H1 (cell line): ENCODE measurements at regions not wholly inside any gene's neighbourhood (a gene's known extent, or its start where the extent isn't known, plus 50 kb on each side); places are given as distances from the start of the nearest gene placed in this dataset.

Source experiments
- CTCF ChIA-PET: fragments of 300-600 bp; sonication (Branson Sonifier 250); formaldehyde crosslinking; loops from one replicate; lab custom pipeline; 2021; ENCODE audit not compliant: partially characterized antibody; lab: Charles Lee
- POLR2A ChIA-PET: fragments of 300-600 bp; sonication (Branson Sonifier 250); formaldehyde crosslinking; loops from one replicate; lab custom pipeline; 2021; ENCODE audit warnings: inconsistent platforms; ENCODE audit not compliant: partially characterized antibody; lab: Charles Lee
- DNase-seq, 2 experiments: peaks; one replicate each; pipeline versions ENCODE4 v3.0.0 to v3.0.0-alpha.2; 2010 to 2022; ENCODE audit warnings: low spot score in 2 of 2, low read depth in 1 of 2, mixed read lengths in 1 of 2
- FAIRE-seq: peaks from 2 replicates; lab custom pipeline; 2011; peaks lifted over from hg19 to GRCh38; lab: Jason Lieb, UNC
- H2AFZ ChIP-seq: 2 replicates; pipeline ENCODE4 v1.8.1; 2012; ENCODE audit warnings: low read length, inconsistent platforms
- H2AK5ac ChIP-seq: 2 replicates; pipeline ENCODE4 v1.6.1; 2013; ENCODE audit warnings: low read depth, low read length
- H2BK120ac ChIP-seq: replicated peaks from 2 replicates; pipeline ENCODE3; 2013; ENCODE audit warnings: low read depth, low read length, inconsistent platforms
- H2BK12ac ChIP-seq: 2 replicates; pipeline ENCODE4 v1.6.1; 2013; ENCODE audit warnings: low read depth, low read length
- H2BK15ac ChIP-seq: 2 replicates; pipeline ENCODE4 v1.6.1; 2013; ENCODE audit warnings: low read length
- H2BK20ac ChIP-seq: 2 replicates; pipeline ENCODE4 v1.6.1; 2013; ENCODE audit warnings: low read length
- H2BK5ac ChIP-seq: 2 replicates; pipeline ENCODE4 v1.6.1; 2013; ENCODE audit warnings: low read depth, low read length
- H3K14ac ChIP-seq: 2 replicates; pipeline ENCODE4 v1.6.1; 2013; ENCODE audit warnings: inconsistent platforms; ENCODE audit not compliant: insufficient read length
- H3K18ac ChIP-seq: 2 replicates; pipeline ENCODE4 v1.6.1; 2013; ENCODE audit warnings: low read length; ENCODE audit errors: extremely low read depth
- H3K23ac ChIP-seq: 2 replicates; pipeline ENCODE4 v1.6.1; 2013; ENCODE audit warnings: inconsistent platforms; ENCODE audit not compliant: insufficient read length
- H3K23me2 ChIP-seq: 2 replicates; pipeline ENCODE4 v1.6.1; 2013; ENCODE audit warnings: low read depth, low read length
- H3K27ac ChIP-seq: 2 replicates; pipeline ENCODE4 v1.6.1; 2011; ENCODE audit warnings: low read depth, low read length, inconsistent platforms
- H3K27me3 ChIP-seq, 4 experiments: replicated peaks in 1 of 4; 1 replicate in 1 of 4; 2 replicates in 3 of 4; pipeline versions ENCODE4 v1.6.1 to v1.8.1; 2011 to 2013; ENCODE audit warnings: low read length in 3 of 4, mild to moderate bottlenecking in 3 of 4, inconsistent platforms in 2 of 4, mixed read lengths in 2 of 4, moderate library complexity in 1 of 4; ENCODE audit not compliant: control insufficient read depth in 3 of 4, insufficient read depth in 3 of 4; ENCODE audit errors: extremely low read depth in 1 of 4
- H3K36me3 ChIP-seq, 4 experiments: 2 replicates each; pipeline versions ENCODE4 v1.6.1 to v1.8.1; 2011 to 2013; ENCODE audit warnings: mild to moderate bottlenecking in 4 of 4, low read length in 3 of 4, moderate library complexity in 2 of 4, control low read depth in 1 of 4, inconsistent platforms in 1 of 4; ENCODE audit not compliant: insufficient read depth in 4 of 4, control insufficient read depth in 2 of 4
- H3K4ac ChIP-seq: replicated peaks from 2 replicates; pipeline ENCODE3; 2013; ENCODE audit warnings: low read length, low read depth, mixed read lengths, inconsistent platforms; ENCODE audit not compliant: insufficient read length
- H3K4me1 ChIP-seq, 4 experiments: replicated peaks in 1 of 4; 1 replicate in 1 of 4; 2 replicates in 3 of 4; pipeline versions ENCODE4 v1.6.1 to v1.8.1; 2011 to 2013; ENCODE audit warnings: low read length in 3 of 4, inconsistent platforms in 2 of 4, mixed read lengths in 1 of 4; ENCODE audit not compliant: insufficient read depth in 4 of 4, control insufficient read depth in 3 of 4
- H3K4me2 ChIP-seq, 2 experiments: 2 replicates each; pipeline versions ENCODE4 v1.6.1 to v1.8.1; 2011 to 2013; ENCODE audit warnings: low read depth in 2 of 2, low read length in 2 of 2, control low read depth in 1 of 2, inconsistent platforms in 1 of 2, mild to moderate bottlenecking in 1 of 2; ENCODE audit not compliant: insufficient read depth in 1 of 2
- H3K4me3 ChIP-seq, 4 experiments: fragments of 200-600, 300-600 bp in 1 of 4; sonication (generic), shearing (Covaris generic), sonication (Bioruptor Twin) in 1 of 4; 2 replicates each; pipeline versions ENCODE4 v1.5.1 to v1.8.1; 2011 to 2016; ENCODE audit warnings: low read length in 4 of 4, low read depth in 3 of 4, control low read depth in 2 of 4, inconsistent platforms in 2 of 4, mild to moderate bottlenecking in 2 of 4, mixed read lengths in 1 of 4, moderate library complexity in 1 of 4; ENCODE audit not compliant: insufficient read depth in 2 of 4; ENCODE audit errors: extremely low read depth in 1 of 4
- H3K56ac ChIP-seq: replicated peaks from 2 replicates; pipeline ENCODE3; 2013; ENCODE audit warnings: low read depth, mild to moderate bottlenecking, mixed read lengths, low read length, inconsistent platforms; ENCODE audit not compliant: insufficient read length
- H3K79me1 ChIP-seq: 2 replicates; pipeline ENCODE4 v1.6.1; 2013; ENCODE audit warnings: low read depth, low read length, control low read depth
- H3K79me2 ChIP-seq, 2 experiments: 2 replicates each; pipeline versions ENCODE4 v1.6.1 to v1.8.1; 2012 to 2013; ENCODE audit warnings: low read length in 2 of 2, mild to moderate bottlenecking in 2 of 2, inconsistent platforms in 1 of 2; ENCODE audit not compliant: insufficient read depth in 2 of 2, control insufficient read depth in 1 of 2
- H3K9ac ChIP-seq, 4 experiments: replicated peaks in 1 of 4; 1 replicate in 1 of 4; 2 replicates in 3 of 4; pipeline versions ENCODE4 v1.6.1 to v1.8.1; 2011 to 2013; ENCODE audit warnings: low read depth in 3 of 4, low read length in 3 of 4, control low read depth in 2 of 4, mild to moderate bottlenecking in 2 of 4, moderate library complexity in 2 of 4, inconsistent platforms in 1 of 4; ENCODE audit errors: extremely low read depth in 1 of 4
- H3K9me3 ChIP-seq, 2 experiments: 2 replicates each; pipeline versions ENCODE4 v1.6.1 to v1.8.1; 2012 to 2013; ENCODE audit warnings: mild to moderate bottlenecking in 2 of 2, moderate library complexity in 2 of 2, control low read depth in 1 of 2, inconsistent platforms in 1 of 2, low read depth in 1 of 2, low read length in 1 of 2, mixed read lengths in 1 of 2; ENCODE audit not compliant: insufficient read depth in 2 of 2
- H4K20me1 ChIP-seq, 2 experiments: replicated peaks in 1 of 2; 2 replicates each; pipeline versions ENCODE3 to v1.8.1; 2011 to 2013; ENCODE audit warnings: inconsistent platforms in 2 of 2, low read length in 2 of 2, mild to moderate bottlenecking in 1 of 2; ENCODE audit not compliant: insufficient read depth in 2 of 2, control insufficient read depth in 1 of 2
- H4K5ac ChIP-seq: 2 replicates; pipeline ENCODE4 v1.6.1; 2013; ENCODE audit warnings: low read length, low read depth, mixed read lengths, inconsistent platforms; ENCODE audit not compliant: insufficient read length
- H4K8ac ChIP-seq: 2 replicates; pipeline ENCODE4 v1.8.0; 2013; ENCODE audit warnings: mild to moderate bottlenecking, moderate library complexity, low read length, inconsistent platforms; ENCODE audit not compliant: insufficient read depth; ENCODE audit errors: extremely low read depth
- H4K91ac ChIP-seq: replicated peaks from 2 replicates; pipeline ENCODE3; 2013; ENCODE audit warnings: low read length, mixed read lengths, inconsistent platforms; ENCODE audit not compliant: insufficient read length
- EP300 ChIP-seq, 2 experiments: IDR thresholded peaks; 1 replicate in 1 of 2; 2 replicates in 1 of 2; pipeline ENCODE4 v1.6.1; 2011 to 2012; ENCODE audit warnings: low read depth in 2 of 2, low read length in 2 of 2, mild to moderate bottlenecking in 2 of 2, borderline replicate concordance in 1 of 2, inconsistent platforms in 1 of 2, moderate library complexity in 1 of 2
- RNF2 ChIP-seq: fragments of 200-900, 300-1000 bp; sonication (generic); IDR thresholded peaks from 2 replicates; pipeline ENCODE4 v1.7.1; 2016; ENCODE audit warnings: borderline replicate concordance, low read depth, mild to moderate bottlenecking, antibody characterized with exemption, low read length; ENCODE audit not compliant: poor library complexity, severe bottlenecking; ENCODE audit errors: missing control alignments
- TAF1 ChIP-seq: IDR thresholded peaks from 2 replicates; pipeline ENCODE4 v1.6.1; 2011; ENCODE audit warnings: mild to moderate bottlenecking, low read depth, low read length
- TAF7 ChIP-seq: optimal IDR thresholded peaks from 2 replicates; pipeline ENCODE3; 2011; ENCODE audit warnings: low read depth, mild to moderate bottlenecking, inconsistent platforms, low read length, moderate library complexity, borderline replicate concordance
- WGBS, 2 experiments: shearing (Covaris generic) in 1 of 2; methylation state at CpG; one replicate each; pipeline versions ENCODE4 v1.1.6 to v1.1.7; 2013 to 2015; ENCODE audit warnings: low lambda C conversion rate in 2 of 2, mixed read lengths in 2 of 2, inconsistent platforms in 1 of 2, low coverage in 1 of 2, missing lambda C conversion rate in 1 of 2; ENCODE audit not compliant: insufficient replicate concordance in 2 of 2, insufficient coverage in 1 of 2, insufficient read length in 1 of 2; ENCODE audit errors: extremely low coverage in 1 of 2, missing lambda C conversion rate in 1 of 2; 5-methylcytosine and 5-hydroxymethylcytosine counted together

DNA sequence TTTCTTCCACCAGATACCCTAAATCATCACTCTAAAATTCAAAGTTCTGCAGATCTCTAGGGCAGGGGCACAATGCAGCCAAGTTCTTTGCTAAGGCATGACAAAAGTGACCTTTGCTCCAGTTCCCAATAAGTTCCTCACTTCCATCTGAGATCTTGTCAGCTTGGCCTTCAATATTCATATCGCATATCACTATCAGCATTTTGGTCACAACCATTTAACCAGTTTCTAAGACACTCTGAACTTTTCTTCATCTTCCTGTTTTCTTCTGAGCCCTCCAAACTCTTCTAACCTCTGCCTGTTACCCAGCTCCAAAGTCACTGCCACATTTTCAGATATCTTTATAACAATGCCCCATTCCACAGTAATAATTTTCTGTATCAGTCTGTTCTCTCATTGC lies 452.6 kb upstream of the TRIB2 start:
- Histone ChIP-seq H4K5ac (no peak overlapping the region), H3K27me3 (peaks cover 0 to 1% (median 0%) of the 10 kb centered on the region in 4 experiments; a peak in 1 of 7 replicates), H2BK5ac (0 out of 2 replicates have a peak overlapping the region, but pooled peaks have one; percentile 55), H2AK5ac (peak overlapping the region; percentile 33; the same call in 1 of the 2 replicates), H3K23me2 (no peaks in the 10 kb centered on the region), H3K4ac (no peak overlapping the region), H4K91ac (no peak overlapping the region), H3K9ac (no peak overlapping the region), H3K79me2 (no peaks in the 10 kb centered on the region), H3K9me3 (no peaks in the 10 kb centered on the region), H3K4me2 (peak overlapping the region; percentile 13 to 52; a peak in 2 of 4 replicates), H2BK20ac (peak overlapping the region; percentile 88; the same call in 1 of the 2 replicates), H2BK15ac (no peak overlapping the region), H3K56ac (no peak overlapping the region), H3K4me3 (peak overlapping the region in 1 of 4 experiments; percentile 7; a peak in 1 of 8 replicates), H2BK120ac (peak overlapping the region; percentile 7), H3K23ac (no peak overlapping the region), H2AFZ (no peak overlapping the region), H3K4me1 (peaks cover 0 to 12% (median 6%) of the 10 kb centered on the region in 4 experiments; a peak in 3 of 7 replicates), H3K36me3 (no peaks in the 10 kb centered on the region), H2BK12ac (no peak overlapping the region; the same call in 1 of the 2 replicates), H3K18ac (peak overlapping the region; percentile 62; the same call in 1 of the 2 replicates), H3K14ac (no peak overlapping the region), H4K8ac (no peak overlapping the region), H3K27ac (no peak overlapping the region), H3K79me1 (no peaks in the 10 kb centered on the region), H4K20me1 (no peaks in the 10 kb centered on the region)
- no peak for DNase-seq
- POLR2A ChIA-PET, result no interaction called here
- no peak for TF ChIP-seq EP300 (IDR thresholded peaks at IDR 0.05; ENCODE audit: borderline replicate concordance in 1 of 2, low read depth in 2 of 2, low read length in 2 of 2)
- TF ChIP-seq RNF2, result no peak
- no peak for TF ChIP-seq TAF7
- TF ChIP-seq TAF1, result no peak
- CTCF ChIA-PET, result no interaction called here
- FAIRE-seq, result no peak
- 88% methylated on average over 1 of the region's 1 CpG; no CpG with 5 or more reads in 1 of the 2 experiments for WGBS, 2 experiments
